ENCODE measurements at regions not wholly inside any gene's neighbourhood (a gene's known extent, or its start where the extent isn't known, plus 50 kb on each side); places are given as distances from the start of the nearest gene placed in this dataset.
"Not testable (repeated sequence)": the region's sequence is repeated elsewhere in the genome, so short reads cannot be mapped to it uniquely, and the experiment has no call there.

DNA sequence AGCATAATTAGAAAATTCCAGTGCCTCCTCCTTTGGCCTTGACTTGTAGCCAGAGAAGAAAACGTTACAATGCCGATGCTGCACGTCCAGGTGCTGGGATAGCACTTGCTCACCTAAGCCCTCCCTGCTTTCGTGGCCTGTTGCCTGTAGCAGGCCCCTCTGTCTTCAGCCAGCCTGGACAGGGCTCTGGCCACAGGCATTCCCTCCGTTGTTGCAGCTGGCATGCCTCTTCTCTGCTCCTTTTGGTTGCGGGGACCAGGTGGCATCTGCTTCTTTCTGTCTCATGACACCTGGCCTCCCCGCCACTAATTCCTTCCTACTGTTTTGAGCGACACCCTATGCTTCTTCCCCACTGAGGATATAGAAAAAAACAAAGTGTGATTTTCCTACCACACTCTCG lies 54.6 kb upstream of the MORC3 start:
- H3K27ac ChIP-seq: no peak overlapping the region
- no peaks in the 10 kb centered on the region for H3K27me3 ChIP-seq
- peaks cover 0 to 80% (median 26%) of the 10 kb centered on the region in 9 donors for H3K36me3 ChIP-seq
- no peaks in the 10 kb centered on the region for H3K9me3 ChIP-seq
- 94 to 96% (median 95%) methylated on average over 9 of the region's 9 CpGs for WGBS, 4 donors
- DNase-seq (no peak), ATAC-seq (no peak)
- TF ChIP-seq, protein P1, sequence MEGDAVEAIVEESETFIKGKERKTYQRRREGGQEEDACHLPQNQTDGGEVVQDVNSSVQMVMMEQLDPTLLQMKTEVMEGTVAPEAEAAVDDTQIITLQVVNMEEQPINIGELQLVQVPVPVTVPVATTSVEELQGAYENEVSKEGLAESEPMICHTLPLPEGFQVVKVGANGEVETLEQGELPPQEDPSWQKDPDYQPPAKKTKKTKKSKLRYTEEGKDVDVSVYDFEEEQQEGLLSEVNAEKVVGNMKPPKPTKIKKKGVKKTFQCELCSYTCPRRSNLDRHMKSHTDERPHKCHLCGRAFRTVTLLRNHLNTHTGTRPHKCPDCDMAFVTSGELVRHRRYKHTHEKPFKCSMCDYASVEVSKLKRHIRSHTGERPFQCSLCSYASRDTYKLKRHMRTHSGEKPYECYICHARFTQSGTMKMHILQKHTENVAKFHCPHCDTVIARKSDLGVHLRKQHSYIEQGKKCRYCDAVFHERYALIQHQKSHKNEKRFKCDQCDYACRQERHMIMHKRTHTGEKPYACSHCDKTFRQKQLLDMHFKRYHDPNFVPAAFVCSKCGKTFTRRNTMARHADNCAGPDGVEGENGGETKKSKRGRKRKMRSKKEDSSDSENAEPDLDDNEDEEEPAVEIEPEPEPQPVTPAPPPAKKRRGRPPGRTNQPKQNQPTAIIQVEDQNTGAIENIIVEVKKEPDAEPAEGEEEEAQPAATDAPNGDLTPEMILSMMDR (IDR thresholded peaks at IDR 0.05): no peak
- TF ChIP-seq POLR2A (IDR thresholded peaks at IDR 0.05): no peak
- intact Hi-C loops (cut with DNase I): no loop called here
- no peak overlapping the region for H3K4me3 ChIP-seq
- peaks cover 0 to 4% (median 0%) of the 10 kb centered on the region in 12 donors for H3K4me1 ChIP-seq

DNA sequence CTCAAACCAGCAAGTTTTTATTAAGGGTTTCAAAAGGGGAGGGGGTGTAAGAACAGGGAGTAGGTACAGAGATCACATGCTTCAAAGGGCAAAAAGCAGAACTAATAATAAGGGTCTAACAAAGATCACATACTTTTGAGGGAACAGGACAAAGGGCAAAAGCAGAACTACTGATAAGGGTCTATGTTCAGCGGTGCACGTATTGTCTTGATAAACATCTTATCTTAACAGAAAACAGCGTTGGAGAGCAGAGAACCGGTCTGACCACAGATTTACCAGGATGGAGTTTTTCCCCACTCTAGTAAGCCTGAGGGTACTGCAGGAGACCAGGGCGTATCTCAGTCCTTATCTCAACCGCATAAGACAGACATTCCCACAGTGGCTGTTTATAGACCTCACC lies 52.2 kb upstream of the MORC3 start:
- H3K27me3 ChIP-seq; H3K27ac ChIP-seq; H3K9me3 ChIP-seq; intact Hi-C loops (cut with DNase I); DNase-seq; H3K4me3 ChIP-seq; ATAC-seq; H3K4me1 ChIP-seq: not testable (repeated sequence)
- H3K36me3 ChIP-seq: peaks cover 0 to 77% (median 34%) of the 10 kb centered on the region in 9 donors
- WGBS, 4 donors: 64 to 78% (median 67%) methylated on average over 6 of the region's 6 CpGs

DNA sequence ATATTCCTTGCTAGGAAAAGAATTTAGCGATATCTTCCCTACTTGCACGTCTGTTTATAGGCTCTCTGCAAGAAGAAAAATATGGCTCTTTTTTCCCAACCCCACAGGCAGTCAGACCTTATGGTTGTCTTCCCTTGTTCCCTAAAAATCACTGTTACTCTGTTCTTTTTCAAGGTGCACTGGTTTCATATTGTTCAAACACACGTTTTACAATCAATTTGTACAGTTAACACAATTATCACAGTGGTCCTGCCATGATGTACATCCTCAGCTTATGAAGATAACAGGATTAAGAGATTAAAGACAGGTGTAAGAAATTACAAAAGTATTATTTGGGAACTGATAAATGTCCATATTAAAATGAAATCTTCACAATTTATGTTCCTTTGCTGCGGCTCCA lies 51.7 kb upstream of the MORC3 start:
- peaks cover 0 to 74% (median 34%) of the 10 kb centered on the region in 9 donors for H3K36me3 ChIP-seq
- DNase-seq; H3K27ac ChIP-seq; intact Hi-C loops (cut with DNase I); H3K9me3 ChIP-seq; H3K27me3 ChIP-seq; H3K4me1 ChIP-seq; ATAC-seq; H3K4me3 ChIP-seq: not testable (repeated sequence)
- 89 to 93% (median 89%) methylated on average over 4 of the region's 4 CpGs for WGBS, 4 donors

Data from heart left ventricle (tissue), 16 donors.